ENCODE measurements at regions not wholly inside any gene's neighbourhood (a gene's known extent, or its start where the extent isn't known, plus 50 kb on each side); places are given as distances from the start of the nearest gene placed in this dataset.

GRCh38 chr9:26706223-26706622 is 186.4 kb downstream of the CAAP1 start:
- H3K9me3 ChIP-seq (ENCODE audit: low read length), result no peaks in the 10 kb centered on the region
- no peak for DNase-seq (ENCODE audit: low spot score)
- ChIA-PET POLR2A (no interaction called here), CTCF (ENCODE audit: unreplicated experiment) (no interaction called here)
- TF ChIP-seq CTCF (conservative IDR thresholded peaks at IDR 0.05; ENCODE audit: low read length) (no peak), EZH2phosphoT487 (IDR thresholded peaks at IDR 0.05; ENCODE audit: borderline replicate concordance, low read depth, low read length) (no peak)
- intact Hi-C loops (cut with micrococcal nuclease; ENCODE audit: unreplicated experiment), result no loop called here
- no peak overlapping the region for H3K4me2 ChIP-seq (ENCODE audit: low read length)
- H3K36me3 ChIP-seq (ENCODE audit: insufficient read depth, low read length), result no peaks in the 10 kb centered on the region
- H2AFZ ChIP-seq (ENCODE audit: low read length), result no peak overlapping the region
- no peaks in the 10 kb centered on the region for H4K20me1 ChIP-seq (ENCODE audit: insufficient read depth, low read length)
- no peak overlapping the region for H3K4me3 ChIP-seq (ENCODE audit: low read depth, low read length, poor library complexity, severe bottlenecking)
- H3K9me2 ChIP-seq (ENCODE audit: insufficient read depth, low read length), result no peaks in the 10 kb centered on the region
- no peaks in the 10 kb centered on the region for H3K79me2 ChIP-seq (ENCODE audit: insufficient read depth, low read depth, low read length)
- no peaks in the 10 kb centered on the region for H3K4me1 ChIP-seq (ENCODE audit: insufficient read depth, low read length, poor library complexity, severe bottlenecking)
- BruUV-seq (replicated peaks), result no TSS peak
- no peak overlapping the region for H3K27ac ChIP-seq (ENCODE audit: low read depth, low read length, poor library complexity, severe bottlenecking)

DNA sequence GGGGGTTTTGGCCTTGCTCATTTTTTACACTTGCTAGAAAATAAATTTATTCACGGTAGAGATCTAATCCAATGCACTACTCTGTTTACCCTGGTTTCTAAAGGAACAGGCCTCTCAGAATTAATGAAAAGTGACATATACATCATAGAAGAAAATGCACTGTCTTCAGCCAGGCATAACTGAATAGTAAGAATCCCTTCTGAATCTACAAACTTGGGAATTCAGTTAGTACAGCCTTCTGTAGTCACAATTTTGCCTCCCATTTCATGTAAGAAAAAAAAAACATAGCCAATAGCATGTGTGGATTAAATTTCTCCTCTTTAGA is 197.3 kb downstream of the CAAP1 start:
- BruUV-seq (replicated peaks), result no TSS peak
- CTCF ChIA-PET (ENCODE audit: unreplicated experiment), result no interaction called here
- Histone ChIP-seq H3K9me2 (ENCODE audit: insufficient read depth, low read length) (no peaks in the 10 kb centered on the region), H3K27ac (ENCODE audit: low read depth, low read length, poor library complexity, severe bottlenecking) (no peak overlapping the region), H3K4me1 (ENCODE audit: insufficient read depth, low read length, poor library complexity, severe bottlenecking) (no peaks in the 10 kb centered on the region), H3K36me3 (ENCODE audit: insufficient read depth, low read length) (no peaks in the 10 kb centered on the region), H3K4me3 (ENCODE audit: low read depth, low read length, poor library complexity, severe bottlenecking) (no peak overlapping the region), H2AFZ (ENCODE audit: low read length) (no peak overlapping the region), H3K4me2 (ENCODE audit: low read length) (no peak overlapping the region), H4K20me1 (ENCODE audit: insufficient read depth, low read length) (no peaks in the 10 kb centered on the region), H3K9me3 (ENCODE audit: low read length) (no peaks in the 10 kb centered on the region), H3K79me2 (ENCODE audit: insufficient read depth, low read depth, low read length) (no peaks in the 10 kb centered on the region)
- TF ChIP-seq EZH2phosphoT487 (IDR thresholded peaks at IDR 0.05; ENCODE audit: borderline replicate concordance, low read depth, low read length) (no peak), CTCF (conservative IDR thresholded peaks at IDR 0.05; ENCODE audit: low read length) (no peak)
- intact Hi-C loops (cut with micrococcal nuclease; ENCODE audit: unreplicated experiment), result no loop called here
- POLR2A ChIA-PET, result interaction anchor here (0.5 kb wide), 1 partner anchor 137 kb away, joined by 3 read pairs; no protein-coding TSS in a partner anchor
- no peak for DNase-seq (ENCODE audit: low spot score)

DNA sequence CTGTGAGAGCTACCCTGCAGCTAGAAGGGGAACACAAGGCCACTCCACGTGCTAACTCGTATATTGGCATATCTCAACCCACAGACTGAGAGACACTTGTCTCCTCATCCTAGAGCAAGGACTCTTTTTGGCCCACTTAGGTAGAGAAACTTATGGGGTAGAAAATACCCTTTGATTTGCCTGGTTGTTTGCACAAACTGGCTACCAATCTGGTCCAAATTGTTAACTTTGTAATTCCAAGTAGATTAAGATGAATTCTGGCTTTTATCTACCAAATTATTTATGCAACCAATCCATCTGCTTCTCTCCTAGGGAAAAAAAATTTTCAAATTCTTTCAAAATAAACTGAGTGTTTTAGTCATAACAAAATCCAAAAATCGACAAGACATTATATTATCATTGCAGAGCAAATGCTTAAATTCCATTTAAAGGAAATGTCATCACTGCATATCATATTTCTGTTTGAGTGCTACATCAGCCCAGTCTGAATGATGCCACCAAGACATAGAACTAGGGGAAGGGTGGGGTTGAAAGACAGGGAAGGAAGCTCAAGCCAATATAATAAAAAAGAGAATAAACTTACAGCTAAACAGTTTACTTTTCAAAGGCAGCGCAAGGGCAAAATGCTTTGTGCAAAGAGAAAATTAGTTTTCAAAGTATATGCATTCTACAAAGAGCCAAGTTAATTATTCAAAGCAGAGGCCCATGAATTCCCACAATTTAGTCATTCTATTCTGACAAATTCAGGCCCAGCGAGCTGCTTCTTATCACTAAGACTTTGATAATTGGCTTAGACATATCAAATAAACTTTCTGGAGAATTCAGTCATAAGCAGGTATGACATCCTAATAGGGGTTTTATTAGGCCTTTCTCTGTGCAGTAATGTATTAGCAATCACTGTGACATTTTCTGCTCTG is 198.0 kb downstream of the CAAP1 start:
- H3K79me2 ChIP-seq (ENCODE audit: insufficient read depth, low read depth, low read length), result no peaks in the 10 kb centered on the region
- H3K9me3 ChIP-seq (ENCODE audit: low read length), result no peaks in the 10 kb centered on the region
- intact Hi-C loops (cut with micrococcal nuclease; ENCODE audit: unreplicated experiment), result no loop called here
- H3K4me1 ChIP-seq (ENCODE audit: insufficient read depth, low read length, poor library complexity, severe bottlenecking), result no peaks in the 10 kb centered on the region
- H3K4me2 ChIP-seq (ENCODE audit: low read length), result no peak overlapping the region
- BruUV-seq (replicated peaks), result no TSS peak
- no peak overlapping the region for H2AFZ ChIP-seq (ENCODE audit: low read length)
- no peaks in the 10 kb centered on the region for H4K20me1 ChIP-seq (ENCODE audit: insufficient read depth, low read length)
- ChIA-PET CTCF (ENCODE audit: unreplicated experiment) (no interaction called here), POLR2A (interaction anchor here (0.5 kb wide), 1 partner anchor 136 kb away, joined by 3 read pairs; no protein-coding TSS in a partner anchor)
- no peaks in the 10 kb centered on the region for H3K36me3 ChIP-seq (ENCODE audit: insufficient read depth, low read length)
- no peak overlapping the region for H3K27ac ChIP-seq (ENCODE audit: low read depth, low read length, poor library complexity, severe bottlenecking)
- TF ChIP-seq EZH2phosphoT487 (IDR thresholded peaks at IDR 0.05; ENCODE audit: borderline replicate concordance, low read depth, low read length) (no peak), CTCF (conservative IDR thresholded peaks at IDR 0.05; ENCODE audit: low read length) (no peak)
- no peak overlapping the region for H3K4me3 ChIP-seq (ENCODE audit: low read depth, low read length, poor library complexity, severe bottlenecking)
- H3K9me2 ChIP-seq (ENCODE audit: insufficient read depth, low read length), result no peaks in the 10 kb centered on the region
- no peak for DNase-seq (ENCODE audit: low spot score)

Data from OCI-LY7 (cell line).